ENCODE measurements at regions not wholly inside any gene's neighbourhood (a gene's known extent, or its start where the extent isn't known, plus 50 kb on each side); places are given as distances from the start of the nearest gene placed in this dataset.

DNA sequence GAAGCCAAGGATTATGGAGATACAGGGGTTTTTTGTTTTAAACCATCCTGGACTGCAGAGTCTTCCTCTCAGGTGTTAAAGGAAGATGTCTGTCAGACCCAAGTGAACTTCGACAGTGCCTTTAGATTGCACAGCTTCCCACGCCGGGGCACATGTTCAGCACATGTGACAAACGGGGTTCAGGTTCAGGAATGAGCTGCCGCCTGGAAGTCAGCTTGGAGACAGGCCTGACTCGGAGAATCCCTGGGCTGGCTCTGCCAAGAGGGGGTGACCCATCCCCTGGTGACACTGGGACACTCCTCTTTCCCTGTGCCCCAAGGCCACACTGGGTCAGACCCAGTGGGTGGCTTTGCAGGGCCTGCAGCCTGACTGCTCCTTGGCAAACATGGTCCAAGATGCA lies 359.3 kb upstream of the SALL3 start:
- no peak for DNase-seq

DNA sequence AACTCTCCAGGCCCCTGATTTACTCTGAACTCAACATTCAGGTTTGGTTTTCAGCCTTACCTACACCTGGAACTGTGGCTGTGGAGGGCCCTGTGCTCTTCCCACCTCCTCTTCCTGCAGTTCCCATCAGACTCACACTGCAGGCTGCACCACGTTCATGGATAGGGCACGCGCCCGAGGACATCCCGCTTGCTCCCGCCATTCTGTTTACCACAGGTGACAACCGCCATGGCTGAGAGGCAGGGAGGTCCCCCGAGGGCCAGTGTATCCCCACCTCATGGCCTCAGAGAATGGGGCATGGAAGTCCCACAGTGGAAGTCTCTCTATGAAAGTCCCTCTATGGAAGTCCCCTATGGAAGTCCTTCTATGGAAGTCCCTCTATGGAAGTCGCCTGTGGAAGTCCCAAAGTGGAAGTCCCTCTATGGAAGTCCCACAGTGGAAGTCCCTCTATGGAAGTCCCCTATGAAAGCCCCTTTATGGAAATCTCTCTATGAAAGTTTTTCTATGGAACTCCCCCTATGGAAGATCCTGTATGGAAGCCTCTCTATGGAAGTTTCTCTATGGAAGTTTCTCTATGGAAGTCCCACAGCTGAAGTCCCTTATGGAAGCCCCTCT lies 358.4 kb upstream of the SALL3 start:
- DNase-seq: no peak

DNA sequence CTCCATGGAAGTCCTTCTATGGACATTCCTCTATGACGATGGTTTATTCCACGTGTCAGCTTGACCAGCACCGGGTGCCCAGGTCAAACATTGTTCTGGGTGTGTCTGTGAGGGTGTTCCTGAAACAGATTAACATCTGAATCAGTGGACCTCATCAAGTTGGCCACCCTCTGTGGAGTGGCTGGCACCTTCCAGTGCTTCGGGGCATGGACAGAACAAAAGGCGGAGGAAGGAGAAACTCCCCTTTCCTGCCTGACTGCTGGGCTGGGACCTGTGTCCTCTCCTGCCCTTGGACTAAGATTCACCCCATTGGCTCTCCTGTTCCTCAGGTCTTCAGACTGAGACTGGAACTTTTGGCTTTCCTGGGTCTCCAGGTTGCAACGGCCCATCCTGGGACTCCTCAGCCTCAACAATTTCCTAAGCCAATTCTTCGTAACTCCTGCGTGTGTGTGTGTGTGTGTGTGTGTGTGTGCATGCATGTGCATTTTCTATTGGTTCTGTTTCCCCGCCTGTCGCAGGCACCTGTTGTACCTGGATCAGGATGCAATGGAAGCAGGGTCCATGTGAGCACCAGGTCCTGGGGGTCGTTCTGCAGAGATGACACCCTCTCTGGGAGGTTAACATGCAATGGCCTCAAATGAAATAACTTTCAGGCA lies 357.2 kb upstream of the SALL3 start:
- no peak for DNase-seq

DNA sequence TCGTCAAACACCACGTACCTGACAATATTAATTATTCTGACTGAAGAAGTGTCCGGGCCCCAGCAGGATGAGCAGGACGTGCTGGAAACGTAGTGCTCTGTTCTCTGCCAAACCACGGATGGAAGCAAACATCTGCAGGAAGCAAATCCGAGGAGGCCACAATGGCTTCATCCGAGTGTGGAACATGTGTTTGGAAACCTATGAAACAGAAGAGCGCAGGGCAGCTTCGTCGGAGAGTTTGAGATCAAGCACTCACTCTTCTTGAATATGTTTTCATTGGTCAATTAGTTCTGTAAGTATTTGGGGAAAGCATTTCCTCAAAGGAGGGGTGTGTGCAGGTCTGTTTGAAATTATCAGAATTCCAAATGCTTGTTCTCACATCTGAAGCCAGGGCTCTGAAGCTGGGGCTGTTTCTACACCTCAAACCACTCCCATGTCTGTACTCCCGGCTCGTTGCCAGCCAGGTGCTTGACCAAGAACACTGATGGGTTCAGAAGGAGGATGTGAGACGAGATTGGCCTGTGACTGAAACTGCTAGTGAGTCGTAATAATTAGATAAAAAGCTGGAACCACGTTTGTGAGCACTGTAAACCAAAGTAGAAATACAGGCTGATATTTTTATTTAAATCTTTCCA lies 356.6 kb upstream of the SALL3 start:
- no peak for DNase-seq

DNA sequence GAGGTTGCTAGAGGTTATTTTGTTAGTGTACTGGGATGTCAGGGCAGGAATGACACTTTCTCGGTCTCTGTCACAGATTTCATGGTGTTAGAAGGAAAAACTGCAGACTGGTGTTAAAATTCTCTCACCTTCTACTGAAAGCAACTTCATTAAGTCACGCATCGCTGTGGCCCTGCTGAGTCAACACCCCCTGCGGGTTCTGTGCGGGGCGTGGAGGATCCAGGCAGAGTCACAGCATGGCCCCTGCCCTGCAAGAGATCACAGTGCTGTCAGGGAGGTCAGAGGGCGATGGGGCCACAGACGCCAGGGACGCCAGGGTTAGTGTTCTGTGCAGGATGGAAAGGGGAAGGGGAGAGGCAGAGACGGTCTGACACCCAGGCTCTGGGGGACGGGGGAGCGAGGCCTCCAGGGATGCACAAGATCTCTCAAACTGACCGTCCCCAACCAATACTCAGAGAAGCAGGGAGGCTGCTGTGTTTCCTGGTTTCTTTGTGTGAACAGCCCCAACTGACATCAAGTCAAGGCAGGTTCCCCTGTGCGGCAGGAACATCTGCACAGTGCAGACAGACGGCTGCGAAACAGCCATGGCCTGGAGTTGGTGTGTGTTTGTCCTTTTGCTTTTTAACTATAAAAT lies 354.9 kb upstream of the SALL3 start:
- DNase-seq: no peak

DNA sequence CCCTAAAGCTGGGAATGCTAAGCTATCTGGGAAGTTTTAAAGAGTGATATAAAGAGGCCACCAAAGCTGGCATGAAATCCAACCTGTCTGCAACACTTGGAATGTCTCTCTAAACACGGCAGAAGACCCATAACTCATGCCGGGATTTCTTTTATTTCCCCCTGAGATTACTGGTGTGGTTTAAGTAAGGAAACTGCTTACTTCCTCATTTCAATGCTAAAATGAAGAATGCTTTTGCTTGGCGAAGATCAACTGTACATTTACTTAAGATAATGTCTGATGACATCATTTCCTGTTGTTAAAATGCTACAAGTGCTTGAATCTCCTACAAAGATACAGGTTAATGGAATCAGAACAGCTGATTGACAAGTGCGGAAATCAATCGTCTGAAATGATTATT lies 353.8 kb upstream of the SALL3 start:
- no peak for DNase-seq

DNA sequence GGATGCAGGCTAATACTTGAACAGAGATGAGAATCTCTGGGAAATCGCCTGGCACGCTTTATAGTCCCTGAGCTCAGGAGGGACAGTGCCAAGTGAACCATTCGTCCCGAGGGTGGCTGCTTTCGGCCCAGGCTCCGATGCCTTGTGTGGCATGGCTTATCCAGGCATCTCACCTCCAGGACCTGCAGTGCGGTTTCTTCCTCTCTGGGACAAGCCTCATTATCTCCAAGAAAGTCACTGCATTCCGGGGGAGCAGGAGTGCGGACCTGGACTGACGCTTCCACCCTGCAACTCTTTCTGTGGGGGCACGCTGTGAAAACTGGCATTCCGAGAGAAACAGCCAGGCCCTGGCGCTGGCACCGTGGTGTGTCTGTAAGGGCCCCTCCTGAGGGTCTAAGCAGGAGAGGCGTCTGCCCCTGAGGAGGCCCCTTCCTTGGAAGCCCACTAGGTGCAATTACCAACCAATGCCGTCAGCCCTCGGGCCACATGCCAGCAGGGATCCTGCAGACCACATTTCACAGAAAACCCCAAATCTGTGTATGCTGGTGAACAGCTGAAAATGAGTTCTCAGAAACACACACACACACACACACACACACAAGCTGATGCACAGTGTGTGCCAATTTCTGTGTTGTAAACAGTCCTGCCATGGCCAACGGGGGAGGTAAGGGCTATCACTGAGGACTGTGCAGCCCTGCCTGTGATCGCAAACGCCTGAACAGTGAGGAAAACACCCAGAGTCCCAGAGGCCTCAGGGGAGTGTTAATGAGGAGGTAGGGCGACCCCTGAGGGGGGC lies 351.9 kb upstream of the SALL3 start:
- no peak for DNase-seq

DNA sequence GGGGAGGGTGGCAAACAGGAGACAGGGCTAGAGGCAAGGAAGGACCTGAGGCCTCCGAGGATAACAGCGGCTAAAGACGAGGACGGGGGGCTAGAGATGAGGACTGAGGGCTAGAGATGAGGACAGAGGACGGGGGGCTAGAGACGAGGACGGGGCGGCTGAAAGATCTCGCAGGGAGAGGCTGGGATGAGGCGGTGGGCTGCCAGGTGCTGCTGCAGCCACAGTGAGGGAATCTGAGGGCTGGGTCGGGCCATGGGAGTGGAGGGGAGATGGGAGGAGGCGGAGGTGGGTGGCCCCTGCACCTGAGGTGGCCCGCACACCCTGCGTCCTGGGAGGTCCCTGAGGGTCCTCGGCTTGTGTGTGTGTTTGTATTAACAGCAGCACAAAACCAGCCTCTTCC lies 350.2 kb upstream of the SALL3 start:
- no peak for DNase-seq

DNA sequence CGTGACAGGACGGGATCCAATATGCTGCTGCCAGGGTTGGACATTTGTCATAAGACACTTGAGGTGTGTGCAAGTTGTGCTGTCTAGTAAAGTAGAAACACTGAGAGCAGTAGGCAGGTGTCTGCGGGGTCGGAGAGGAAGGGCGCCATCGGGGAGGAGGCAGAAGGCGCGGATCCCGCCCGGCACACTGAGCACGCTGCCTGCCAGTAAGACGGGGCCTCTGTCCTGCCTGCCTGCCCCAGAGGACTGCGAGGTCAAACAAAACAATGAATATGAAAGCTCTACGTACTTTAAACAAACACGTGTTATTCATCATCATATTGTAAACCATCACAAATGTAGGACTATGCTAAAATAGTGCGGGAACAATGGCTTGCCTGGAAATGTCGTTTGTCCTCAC lies 349.3 kb upstream of the SALL3 start:
- DNase-seq: no peak

DNA sequence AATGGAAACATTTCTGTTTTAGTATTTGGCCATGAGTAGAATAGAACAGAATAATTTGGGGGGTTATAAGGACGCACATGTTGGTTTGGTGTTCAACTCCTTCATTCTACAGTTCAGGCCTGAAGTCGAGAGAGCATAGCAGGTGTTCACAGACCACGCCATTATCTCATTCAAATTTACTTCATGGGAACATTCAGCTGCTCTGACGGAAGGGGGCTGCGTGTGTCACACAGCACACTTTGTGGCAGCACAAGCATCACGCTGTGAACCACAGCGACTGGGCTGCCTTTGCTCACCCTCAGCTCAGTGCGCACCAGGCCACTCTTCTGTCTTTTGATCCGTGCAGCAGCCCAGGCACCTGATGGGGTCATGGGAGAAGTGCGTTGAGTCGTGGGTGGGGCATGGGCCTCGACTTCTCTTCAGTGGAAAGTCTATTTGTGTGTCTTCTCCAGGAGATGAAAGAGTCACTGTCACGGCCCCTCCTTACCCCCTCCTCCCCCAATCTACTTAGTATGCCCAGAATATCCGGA lies 348.6 kb upstream of the SALL3 start:
- no peak for DNase-seq

DNA sequence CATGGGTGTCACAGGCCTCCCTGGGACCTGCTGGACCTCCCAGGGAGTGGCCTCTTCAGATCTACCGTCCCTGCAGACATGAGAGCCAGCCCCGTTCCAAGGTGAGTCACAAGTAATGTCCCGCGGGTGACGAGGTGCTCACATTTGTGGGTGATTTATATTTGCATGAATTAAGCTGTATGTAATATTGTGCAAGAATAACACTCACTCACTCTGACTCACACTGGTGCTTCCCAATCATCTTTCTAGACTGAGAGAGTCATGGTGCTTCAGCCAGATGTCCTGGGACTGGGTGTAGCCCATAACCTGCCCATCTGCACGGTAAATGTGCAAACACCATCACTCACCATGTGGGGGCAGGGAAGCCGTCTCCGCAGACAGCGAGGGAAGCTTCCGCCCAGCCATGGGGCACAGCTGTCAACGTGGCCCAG lies 347.5 kb upstream of the SALL3 start:
- no peak for DNase-seq

DNA sequence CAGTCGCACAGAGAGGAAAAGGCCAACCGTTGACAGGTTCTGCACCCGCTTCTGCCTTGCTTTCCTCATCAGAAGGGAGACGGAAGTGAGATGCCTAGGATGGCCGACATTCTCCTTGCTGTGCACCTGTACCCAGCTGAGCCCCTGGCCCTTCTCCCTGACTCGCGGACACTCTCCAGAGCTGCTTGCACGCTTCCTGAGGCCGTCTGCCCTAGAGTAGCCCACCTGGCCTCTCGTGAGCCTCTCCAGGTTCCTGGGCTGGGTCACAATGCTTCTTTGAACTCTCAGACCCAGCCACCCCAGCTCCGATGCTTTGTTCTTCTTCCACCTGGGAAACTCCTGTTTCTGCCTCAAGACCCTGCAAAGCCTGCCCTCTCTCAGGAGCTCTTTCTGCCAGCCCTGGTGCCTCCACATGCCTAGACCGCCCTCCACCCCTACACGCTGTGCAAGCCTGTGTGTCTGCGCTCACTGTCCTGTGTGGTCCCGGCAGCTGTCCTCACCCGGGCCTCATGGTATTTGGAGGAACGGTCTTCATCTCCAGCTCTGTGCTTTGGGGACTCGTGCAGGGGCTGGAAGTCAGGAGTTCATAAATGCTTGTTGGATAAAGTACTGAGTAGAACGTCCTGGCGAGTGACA lies 345.4 kb upstream of the SALL3 start:
- DNase-seq: no peak

DNA sequence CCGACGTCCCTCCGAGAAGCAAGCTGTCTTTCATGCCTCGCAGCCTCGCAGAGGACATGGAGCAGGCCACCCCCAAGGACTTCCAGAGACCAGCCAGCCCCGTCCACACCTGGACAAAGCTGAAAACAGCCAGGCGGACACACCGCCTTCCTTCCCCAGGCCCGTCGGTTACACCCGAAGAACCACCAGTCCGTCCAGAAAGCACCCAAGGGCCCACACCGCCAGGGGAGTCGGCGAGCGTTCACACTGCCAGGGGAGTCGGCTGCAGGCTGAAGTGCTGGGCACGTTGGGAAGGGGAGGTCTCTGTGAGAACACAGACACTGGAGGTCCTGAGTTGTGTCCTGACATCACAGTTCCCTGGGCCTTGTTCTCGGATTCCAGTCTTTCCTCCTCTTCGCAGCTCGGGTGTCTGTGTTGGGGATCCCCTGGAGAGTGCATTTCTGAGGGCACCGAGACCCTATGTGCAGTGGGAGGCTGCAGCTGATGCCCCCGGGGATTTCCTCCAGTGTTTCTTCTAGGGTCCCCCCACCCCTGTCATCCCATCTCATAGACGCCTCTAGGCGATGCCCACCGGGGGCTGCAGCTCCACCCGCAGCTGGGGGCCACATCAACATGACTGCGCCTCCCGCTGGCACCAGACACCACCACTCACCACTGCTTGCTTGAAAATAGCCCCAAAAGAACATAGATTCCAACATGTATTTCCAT lies 344.4 kb upstream of the SALL3 start:
- DNase-seq: no peak

DNA sequence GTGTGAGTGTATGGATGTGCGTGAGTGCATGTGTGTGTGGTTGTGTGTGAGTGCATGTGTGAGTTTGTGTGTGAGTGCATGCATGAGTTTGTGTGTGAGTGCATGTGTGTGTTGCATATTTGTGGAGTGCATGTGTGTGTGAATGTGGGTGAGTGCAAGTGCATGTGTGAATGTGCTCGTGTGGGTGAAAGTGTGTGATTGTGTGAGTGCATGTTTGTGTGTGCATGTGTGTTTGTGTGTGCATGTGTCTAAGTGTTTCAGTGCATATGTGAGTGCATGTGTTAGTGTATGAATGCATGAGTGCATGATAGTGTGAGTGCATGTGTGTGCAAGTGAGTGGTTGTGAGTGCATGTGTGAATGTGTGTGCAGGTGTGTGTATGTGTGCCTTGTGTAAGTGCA lies 343.4 kb upstream of the SALL3 start:
- DNase-seq: no peak

DNA sequence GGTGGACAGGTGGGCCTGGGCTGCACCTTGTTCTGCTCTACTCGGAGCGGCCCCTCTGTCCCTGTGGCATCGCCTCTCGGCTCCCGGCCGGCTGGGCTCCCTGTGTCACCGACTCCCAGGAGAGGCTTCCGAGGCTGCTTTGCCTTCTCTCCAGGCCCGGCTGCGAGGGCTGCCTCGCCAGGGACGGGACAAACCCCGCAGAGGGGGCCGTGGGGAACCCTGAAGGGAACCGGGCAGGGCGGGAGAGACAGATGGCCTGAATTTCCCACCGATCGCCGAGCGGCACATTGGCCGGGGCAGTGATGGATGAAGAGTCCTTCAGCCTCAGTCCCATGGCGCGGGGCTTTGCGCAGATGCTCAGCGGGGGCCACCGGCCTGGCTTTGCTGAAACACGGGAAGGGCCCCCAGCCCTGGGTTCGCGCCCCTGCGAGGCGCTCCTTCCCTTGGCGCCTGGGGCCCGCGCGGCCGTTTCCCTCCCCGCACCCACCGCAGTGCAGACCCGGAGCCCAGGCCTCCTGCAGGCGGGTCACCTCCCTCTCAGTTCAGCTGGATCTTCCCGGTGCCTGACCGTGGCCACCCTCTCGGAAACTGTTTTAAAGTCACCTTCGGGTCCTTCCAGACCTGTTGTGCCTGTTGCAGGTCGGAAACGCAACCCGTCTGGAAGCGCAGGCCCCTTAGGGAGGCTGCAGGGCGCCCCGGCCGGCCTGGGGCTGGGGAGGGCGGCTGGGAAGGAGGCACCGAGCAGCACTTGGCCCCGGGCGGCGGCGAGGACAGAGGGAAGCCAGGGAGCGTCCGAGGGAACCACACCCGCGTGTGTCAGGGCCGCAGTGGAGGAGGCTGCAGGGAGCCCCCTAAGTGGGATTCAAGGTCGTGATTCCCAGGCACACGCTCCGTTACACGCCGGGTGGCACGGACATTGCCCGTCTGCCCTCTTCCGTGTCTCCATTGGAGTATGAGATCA lies 341.9 kb upstream of the SALL3 start:
- DNase-seq: no peak

DNA sequence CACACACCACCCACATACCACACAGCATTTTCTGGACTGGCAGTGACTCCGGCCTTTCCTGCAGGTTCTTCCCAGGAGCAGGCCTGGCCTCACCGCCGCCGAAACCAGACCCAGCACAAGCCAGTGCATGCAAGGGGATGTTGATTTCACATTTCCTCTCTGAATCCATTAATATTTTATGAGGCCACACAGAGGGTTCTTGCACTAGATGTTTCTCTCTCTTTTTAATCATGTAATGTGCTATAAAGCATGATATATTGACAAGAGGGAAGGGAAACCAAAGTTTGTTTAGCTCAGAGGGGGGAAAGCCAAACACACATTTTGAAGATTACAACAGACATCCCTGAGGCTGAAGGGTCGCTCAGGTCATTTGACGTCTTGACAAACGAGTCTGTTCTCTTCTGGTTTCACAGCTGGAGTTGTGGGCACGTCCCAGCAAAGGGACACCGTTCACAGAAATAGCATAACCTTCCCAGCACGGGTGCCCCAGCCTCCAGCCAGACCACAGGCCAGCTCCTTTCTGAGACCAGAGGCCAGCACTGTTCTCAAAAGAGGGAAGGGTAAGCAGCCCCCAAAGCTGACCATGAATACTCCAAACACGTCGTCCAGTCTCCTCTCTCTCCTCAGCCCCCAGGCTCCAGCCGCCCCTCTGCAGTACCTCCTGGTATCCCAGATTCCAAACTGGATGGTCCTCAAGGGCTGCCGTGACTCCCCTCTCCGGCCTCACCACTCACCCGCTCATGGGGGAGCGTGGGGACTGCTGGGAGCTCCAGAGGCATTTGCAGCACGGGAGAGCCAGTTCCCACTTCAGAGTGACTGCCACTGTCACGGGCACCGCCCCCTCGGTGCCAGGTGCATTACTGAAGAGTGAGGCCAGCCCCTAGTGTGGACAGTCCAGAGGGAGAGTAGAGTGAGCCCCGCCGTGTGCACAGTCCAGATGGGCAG lies 340.3 kb upstream of the SALL3 start:
- DNase-seq: no peak

DNA sequence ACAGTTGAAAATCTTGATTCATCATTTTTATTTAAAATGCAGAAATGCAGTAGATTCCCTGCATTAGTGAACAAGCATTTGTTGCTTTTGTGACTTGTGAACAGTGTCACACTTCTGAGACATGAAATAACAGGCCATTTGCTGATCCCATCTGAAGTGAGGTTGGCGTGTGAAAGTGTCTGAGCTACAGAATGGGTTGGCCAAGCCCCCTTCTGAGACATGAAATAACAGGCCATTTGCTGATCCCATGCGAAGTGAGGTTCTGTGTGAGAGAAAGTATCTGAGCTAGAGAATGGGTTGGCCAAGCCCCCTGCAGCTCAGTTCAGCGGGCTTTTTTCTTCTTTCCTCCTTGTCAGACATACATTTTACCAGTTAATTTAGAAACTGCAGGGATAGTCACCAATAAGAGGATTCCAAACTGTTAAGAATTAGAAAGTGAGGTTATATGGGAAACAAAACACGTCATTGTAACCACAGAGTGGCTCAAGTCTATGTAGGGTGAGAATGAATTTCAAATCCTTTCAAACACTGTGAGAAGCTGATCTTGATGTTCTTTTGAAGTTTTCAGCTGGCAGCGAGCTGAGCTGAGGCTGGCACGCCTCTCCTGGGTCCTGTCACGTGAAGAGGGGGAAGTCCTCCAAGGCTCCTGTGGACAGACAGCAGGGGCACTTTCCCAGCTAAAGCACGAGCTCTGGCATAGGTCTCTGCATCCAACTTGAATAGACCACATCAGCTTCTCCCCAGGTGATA lies 339.2 kb upstream of the SALL3 start:
- DNase-seq: no peak

DNA sequence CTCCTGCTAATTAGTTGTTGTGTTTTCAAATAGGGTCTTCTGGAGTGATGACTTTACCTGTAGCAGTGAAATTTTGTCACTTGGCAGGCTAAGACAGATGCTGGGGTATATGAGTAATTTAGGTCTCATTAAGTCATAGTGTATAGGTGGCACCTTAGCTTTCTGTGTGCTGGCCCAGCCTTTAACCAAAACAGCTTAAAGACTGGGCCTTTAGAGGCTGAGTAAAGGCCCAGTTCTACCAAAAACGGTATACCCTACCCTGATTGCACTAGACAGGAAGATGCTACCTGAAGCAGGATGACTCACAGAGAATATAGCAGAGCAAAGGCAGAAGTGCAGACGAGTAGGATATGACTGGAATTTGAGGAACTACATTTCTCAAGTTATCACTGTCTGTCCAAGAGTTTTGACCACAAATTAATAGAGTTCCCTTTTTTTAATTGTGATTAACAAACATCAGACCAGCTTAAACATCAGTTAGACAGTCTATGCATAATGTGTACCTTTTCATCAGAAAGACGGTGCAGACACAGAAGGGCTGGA lies 337.9 kb upstream of the SALL3 start:
- DNase-seq: no peak

Data from activated CD4-positive, CD25-positive, alpha-beta regulatory T cell (primary cell).